ENCODE measurements at regions not wholly inside any gene's neighbourhood (a gene's known extent, or its start where the extent isn't known, plus 50 kb on each side); places are given as distances from the start of the nearest gene placed in this dataset.

DNA sequence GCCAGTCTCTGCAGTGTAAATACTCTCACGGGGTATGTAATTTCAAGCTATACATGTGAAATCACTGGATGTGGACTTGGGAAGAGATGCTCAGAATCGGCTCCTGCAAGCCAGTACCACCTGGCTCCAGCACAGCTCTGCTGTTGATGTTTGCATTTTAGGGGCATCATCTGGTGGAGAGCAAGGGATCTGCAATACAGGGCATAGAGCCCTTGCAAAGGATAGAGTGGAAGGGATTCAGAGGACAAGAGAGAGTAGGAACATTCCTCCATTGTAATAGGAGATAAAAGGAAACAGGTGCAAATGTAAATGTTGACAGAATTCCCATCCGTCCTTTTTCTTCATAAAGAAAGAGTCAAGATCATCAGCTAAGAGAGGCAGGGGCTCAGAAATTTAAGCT, 184.1 kb downstream of the PMP22 start:
- intact Hi-C loops (cut with DNase I; ENCODE audit: low total_unique reads) (no loop called here), in situ Hi-C loops (cut with MboI; ENCODE audit: low sequenced_read_pairs in 4 of 4) (no loop called here)
- Histone ChIP-seq H3K27ac (no peak overlapping the region), H3K4me1 (no peaks in the 10 kb centered on the region), H3K9me3 (no peaks in the 10 kb centered on the region), H3K36me3 (no peaks in the 10 kb centered on the region), H3K27me3 (peaks cover 0 to 4% (median 0%) of the 10 kb centered on the region in 3 donors), H3K4me3 (no peak overlapping the region)
- ATAC-seq = no peak
- no peak for DNase-seq
- TF ChIP-seq POLR2A (IDR thresholded peaks at IDR 0.05) = no peak
- TF ChIP-seq, protein P1, sequence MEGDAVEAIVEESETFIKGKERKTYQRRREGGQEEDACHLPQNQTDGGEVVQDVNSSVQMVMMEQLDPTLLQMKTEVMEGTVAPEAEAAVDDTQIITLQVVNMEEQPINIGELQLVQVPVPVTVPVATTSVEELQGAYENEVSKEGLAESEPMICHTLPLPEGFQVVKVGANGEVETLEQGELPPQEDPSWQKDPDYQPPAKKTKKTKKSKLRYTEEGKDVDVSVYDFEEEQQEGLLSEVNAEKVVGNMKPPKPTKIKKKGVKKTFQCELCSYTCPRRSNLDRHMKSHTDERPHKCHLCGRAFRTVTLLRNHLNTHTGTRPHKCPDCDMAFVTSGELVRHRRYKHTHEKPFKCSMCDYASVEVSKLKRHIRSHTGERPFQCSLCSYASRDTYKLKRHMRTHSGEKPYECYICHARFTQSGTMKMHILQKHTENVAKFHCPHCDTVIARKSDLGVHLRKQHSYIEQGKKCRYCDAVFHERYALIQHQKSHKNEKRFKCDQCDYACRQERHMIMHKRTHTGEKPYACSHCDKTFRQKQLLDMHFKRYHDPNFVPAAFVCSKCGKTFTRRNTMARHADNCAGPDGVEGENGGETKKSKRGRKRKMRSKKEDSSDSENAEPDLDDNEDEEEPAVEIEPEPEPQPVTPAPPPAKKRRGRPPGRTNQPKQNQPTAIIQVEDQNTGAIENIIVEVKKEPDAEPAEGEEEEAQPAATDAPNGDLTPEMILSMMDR (IDR thresholded peaks at IDR 0.05 in 4 of 5, conservative IDR thresholded peaks at IDR 0.05 in 1 of 5) = no peak

DNA sequence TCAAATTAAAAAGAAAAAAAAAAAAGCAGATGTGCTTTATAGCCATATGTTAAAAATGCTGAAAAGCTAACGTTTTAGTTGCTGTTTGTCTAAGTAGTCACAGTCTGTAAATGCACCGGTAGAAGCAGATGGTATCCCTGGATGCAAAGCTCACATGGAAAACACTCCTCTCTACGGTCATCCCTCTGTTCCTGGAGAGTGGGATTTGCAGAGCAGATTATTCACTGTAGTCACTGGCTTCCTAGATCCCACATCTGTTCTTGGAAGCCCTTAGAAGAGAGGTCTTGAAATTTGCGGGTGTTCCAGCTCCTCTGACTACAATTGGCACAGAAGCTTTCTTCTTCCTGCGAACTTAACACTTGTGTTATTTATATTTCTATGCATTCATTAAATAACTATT, 186.6 kb downstream of the PMP22 start:
- intact Hi-C loops (cut with DNase I; ENCODE audit: low total_unique reads) (no loop called here), in situ Hi-C loops (cut with MboI; ENCODE audit: low sequenced_read_pairs in 4 of 4) (no loop called here)
- DNase-seq = no peak
- Histone ChIP-seq H3K27me3 (no peaks in the 10 kb centered on the region), H3K27ac (no peak overlapping the region), H3K4me3 (no peak overlapping the region), H3K4me1 (no peaks in the 10 kb centered on the region), H3K9me3 (no peaks in the 10 kb centered on the region), H3K36me3 (no peaks in the 10 kb centered on the region)
- TF ChIP-seq, protein P1 (IDR thresholded peaks at IDR 0.05 in 4 of 5, conservative IDR thresholded peaks at IDR 0.05 in 1 of 5) = no peak
- no peak for TF ChIP-seq POLR2A (IDR thresholded peaks at IDR 0.05)
- ATAC-seq = no peak

GRCh38 chr17:15076991-15077663, 188.0 kb downstream of the PMP22 start:
- Histone ChIP-seq H3K4me3 (no peak overlapping the region), H3K27me3 (no peaks in the 10 kb centered on the region), H3K4me1 (no peaks in the 10 kb centered on the region), H3K27ac (no peak overlapping the region), H3K9me3 (no peaks in the 10 kb centered on the region), H3K36me3 (no peaks in the 10 kb centered on the region)
- in situ Hi-C loops (cut with MboI; ENCODE audit: low sequenced_read_pairs in 4 of 4) (no loop called here), intact Hi-C loops (cut with DNase I; ENCODE audit: low total_unique reads) (no loop called here)
- ATAC-seq (no peak), DNase-seq (no peak)
- TF ChIP-seq, protein P1 (IDR thresholded peaks at IDR 0.05 in 4 of 5, conservative IDR thresholded peaks at IDR 0.05 in 1 of 5) = no peak
- TF ChIP-seq POLR2A (IDR thresholded peaks at IDR 0.05) = no peak

DNA sequence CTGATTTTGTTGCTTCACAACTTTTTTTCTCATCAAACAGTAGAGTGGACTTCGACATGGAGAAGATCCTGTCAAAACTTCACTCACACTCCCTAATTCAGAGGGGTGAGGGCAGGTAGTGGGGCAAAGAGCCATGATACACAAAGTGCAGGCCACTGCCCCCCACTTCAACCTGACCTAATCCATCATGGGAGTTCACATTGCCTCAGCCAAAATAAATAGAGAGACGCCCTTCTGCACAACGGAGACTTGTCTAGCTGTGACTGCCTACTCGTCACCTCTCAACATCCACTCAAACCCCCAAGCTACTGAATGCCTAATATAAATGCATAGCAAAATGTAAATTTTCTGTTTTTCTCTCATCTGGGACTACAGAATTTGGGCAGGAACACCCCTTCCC, 213.2 kb downstream of the PMP22 start:
- in situ Hi-C loops (cut with MboI; ENCODE audit: low sequenced_read_pairs in 4 of 4) = no loop called here

More for the DNA sequence above, 213.2 kb downstream of the PMP22 start:
- Histone ChIP-seq H3K9me3 (no peaks in the 10 kb centered on the region), H3K36me3 (no peaks in the 10 kb centered on the region), H3K4me1 (no peaks in the 10 kb centered on the region), H3K27me3 (peaks cover 0 to 4% (median 0%) of the 10 kb centered on the region in 3 donors), H3K4me3 (no peak overlapping the region), H3K27ac (no peak overlapping the region)
- TF ChIP-seq POLR2A (IDR thresholded peaks at IDR 0.05) = no peak
- TF ChIP-seq, protein P1 (IDR thresholded peaks at IDR 0.05 in 4 of 5, conservative IDR thresholded peaks at IDR 0.05 in 1 of 5) = no peak
- ATAC-seq (no peak), DNase-seq (no peak)
- intact Hi-C loops (cut with DNase I; ENCODE audit: low total_unique reads) = no loop called here

All from gastrocnemius medialis (tissue), 4 donors.